ENCODE measurements at regions not wholly inside any gene's neighbourhood (a gene's known extent, or its start where the extent isn't known, plus 50 kb on each side); places are given as distances from the start of the nearest gene placed in this dataset.

DNA sequence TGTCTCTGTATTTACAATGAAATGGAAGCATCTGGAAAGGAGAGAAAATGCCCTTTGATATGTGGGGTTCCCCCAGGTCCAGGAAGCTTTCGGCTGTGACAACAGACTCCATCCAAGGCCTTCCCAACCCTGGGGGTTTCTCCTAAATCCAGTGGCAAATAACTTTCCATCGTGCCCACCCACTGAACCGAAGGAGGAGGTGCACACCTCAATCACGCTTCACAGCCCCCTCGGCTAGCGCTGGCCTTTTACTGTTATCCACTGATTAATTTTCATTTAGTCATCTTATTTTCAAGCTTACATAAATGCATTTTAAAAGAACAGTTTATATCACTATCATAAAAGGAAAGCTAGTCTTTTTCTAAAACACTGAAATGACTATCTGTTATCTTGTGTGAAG, 286.8 kb upstream of the ZMIZ1 start:
- no peak for DNase-seq (ENCODE audit: low read depth in 4 of 4, low spot score in 2 of 4)

GRCh38 chr10:78782441-78782840, 286.3 kb upstream of the ZMIZ1 start:
- DNase-seq (ENCODE audit: low read depth in 4 of 4, low spot score in 2 of 4): no peak

DNA sequence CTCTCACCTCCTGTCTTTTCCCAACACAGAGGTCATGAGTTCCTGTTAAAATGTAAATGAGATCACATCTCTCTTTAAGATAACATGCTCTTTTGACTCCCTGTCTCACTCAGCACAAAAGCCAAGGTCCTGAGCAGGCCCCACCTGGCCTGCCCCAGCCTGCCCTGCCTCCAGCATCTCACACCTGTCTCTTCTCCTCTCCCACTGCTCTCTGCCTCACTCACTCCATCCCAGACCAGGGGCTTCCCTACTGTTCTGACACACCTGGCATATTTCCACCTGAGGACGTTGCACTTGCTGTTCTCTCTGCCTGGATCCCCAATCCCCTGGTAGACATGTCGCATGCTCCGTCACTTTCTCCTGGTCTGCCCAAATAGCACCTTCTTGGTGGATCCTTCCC, 285.0 kb upstream of the ZMIZ1 start:
- DNase-seq (ENCODE audit: low read depth in 4 of 4, low spot score in 2 of 4): no peak

DNA sequence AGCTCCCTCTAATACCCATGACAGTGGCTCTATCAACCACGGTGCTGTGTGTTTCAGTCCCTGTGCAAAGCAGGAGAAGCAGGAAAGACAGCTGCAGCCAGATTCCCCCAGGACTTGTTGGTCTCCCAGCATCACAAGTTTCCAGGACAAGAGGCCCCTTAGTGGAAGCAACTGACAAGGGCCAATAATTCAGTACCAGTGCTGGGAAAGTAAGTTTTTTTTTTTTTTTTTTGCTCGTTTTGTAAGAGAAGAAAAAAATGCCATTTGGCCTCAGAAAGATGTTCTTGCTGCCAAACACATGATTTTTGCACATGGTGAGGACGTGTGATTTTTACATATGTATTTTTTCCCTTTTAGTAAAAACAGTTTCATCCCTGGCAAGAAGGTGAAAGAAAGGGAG, 284.2 kb upstream of the ZMIZ1 start:
- DNase-seq (ENCODE audit: low read depth in 4 of 4, low spot score in 2 of 4): no peak

GRCh38 chr10:78785066-78785465, 283.7 kb upstream of the ZMIZ1 start:
- DNase-seq (ENCODE audit: low read depth in 4 of 4, low spot score in 2 of 4): no peak

GRCh38 chr10:78785991-78786390, 282.8 kb upstream of the ZMIZ1 start:
- no peak for DNase-seq (ENCODE audit: low read depth in 4 of 4, low spot score in 2 of 4)

- no peak for DNase-seq (ENCODE audit: low read depth in 4 of 4, low spot score in 2 of 4)
These were observed 281.6 kb upstream of the ZMIZ1 start for GRCh38 chr10:78787125-78787524.

DNA sequence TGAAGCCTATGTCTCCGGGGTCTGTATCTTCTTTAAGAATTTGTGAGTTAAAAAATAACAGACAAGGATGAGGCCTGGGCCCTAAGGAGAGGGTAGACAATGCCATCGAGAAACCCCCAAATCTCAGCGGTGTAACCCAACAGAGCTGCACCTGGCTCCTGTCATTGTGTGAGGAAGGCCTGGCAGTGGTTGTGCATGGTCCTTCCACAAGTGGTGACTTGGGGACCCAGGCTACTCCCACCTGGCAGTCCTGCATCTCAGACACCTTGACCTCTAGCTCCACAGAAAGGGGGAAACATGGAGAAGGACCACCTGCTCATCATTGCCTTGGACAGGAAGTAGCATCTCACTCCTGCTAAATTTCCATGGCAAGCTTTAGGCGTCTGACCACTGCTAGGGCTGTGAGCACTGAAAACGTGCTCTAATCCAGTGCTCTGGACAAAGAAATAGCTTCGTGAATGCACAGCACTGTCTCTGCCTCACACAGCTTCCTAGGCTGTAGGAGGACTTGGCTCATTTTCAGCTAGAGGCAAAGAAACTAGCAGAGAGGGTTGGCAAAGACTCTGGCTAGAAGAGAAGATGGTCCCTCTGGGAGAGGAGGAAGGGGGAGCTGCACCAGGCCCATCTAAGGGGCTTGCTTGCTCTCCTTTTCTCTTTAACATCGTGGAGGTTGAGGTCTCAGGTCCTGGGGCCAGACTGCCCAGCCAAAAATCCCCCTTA, 273.9 kb upstream of the ZMIZ1 start:
- no peak for DNase-seq (ENCODE audit: low read depth in 4 of 4, low spot score in 2 of 4)

DNA sequence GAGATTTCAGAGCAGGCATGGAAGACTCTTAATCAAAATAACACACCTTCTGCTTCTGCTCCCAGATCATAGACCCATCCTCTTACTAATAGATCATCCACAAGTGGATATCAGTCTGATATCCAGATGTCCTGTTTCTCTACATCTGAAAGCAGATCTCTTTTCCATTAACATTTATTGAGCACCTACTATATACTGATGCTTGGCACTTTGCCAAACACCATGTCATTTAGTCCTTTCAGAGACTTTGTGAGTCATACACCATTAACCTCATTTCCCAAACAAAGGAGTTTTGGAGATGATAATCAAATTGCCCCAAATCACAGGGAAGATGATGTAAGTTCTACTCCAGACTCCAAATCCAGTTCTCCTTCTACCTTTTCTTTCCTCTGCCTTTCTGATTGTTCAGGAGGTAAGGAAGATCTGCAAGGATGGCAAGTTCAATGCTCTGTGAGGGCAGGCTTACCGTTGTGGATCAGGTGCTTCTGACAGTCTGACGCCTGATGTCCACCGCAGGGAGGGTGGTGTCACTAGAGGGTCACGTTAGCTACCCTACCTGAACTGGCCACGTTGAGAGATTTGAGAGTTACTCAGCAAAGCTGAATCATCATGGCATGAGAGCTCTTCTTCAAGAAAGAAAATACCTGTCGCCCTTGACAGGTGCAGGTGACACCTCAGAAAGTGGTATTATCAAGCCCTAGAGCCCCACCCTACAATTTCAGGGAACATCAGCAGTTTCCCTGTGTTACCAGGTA, 269.6 kb upstream of the ZMIZ1 start:
- no peak for DNase-seq (ENCODE audit: low read depth in 4 of 4, low spot score in 2 of 4)

- no peak for DNase-seq (ENCODE audit: low read depth in 4 of 4, low spot score in 2 of 4)
These were observed 268.8 kb upstream of the ZMIZ1 start for GRCh38 chr10:78800006-78800405.

DNA sequence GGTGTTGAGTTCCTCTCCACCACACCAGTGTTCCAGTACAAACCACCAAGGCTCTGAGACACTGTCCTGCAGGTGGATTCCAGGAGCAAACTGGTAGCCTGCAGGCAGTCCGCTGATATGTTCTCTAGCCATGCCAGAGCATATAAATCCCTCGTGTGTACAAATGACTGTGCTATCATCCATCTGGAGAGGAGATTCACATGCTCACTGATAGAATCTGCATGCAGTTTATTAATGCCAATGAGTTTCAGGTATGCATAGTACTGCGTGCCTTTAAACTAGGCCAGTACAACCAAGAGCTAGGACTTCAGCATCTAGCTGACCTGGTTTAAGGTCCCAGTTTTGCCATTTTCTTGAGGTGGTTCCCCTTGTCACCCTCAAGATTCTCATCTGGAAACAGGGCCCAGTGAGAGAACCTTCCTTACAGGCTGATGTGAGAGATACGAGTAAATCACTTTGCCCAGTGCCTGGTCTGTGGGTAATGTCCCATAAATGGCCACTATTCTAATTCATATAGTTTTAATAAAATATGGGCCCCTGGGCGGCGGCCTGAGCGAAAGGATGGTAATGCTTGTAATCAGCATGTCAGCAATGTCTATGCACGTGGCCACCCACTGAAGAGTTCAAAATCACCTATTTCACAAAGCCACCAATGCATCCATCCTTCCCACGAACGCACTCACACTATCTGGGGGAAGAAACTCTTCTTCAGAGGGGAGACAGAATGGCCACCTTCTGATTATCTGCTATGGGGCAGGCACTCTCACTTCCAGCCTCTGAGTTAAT, 268.0 kb upstream of the ZMIZ1 start:
- no peak for DNase-seq (ENCODE audit: low read depth in 4 of 4, low spot score in 2 of 4)

- DNase-seq (ENCODE audit: low read depth in 4 of 4, low spot score in 2 of 4): no peak
These were observed 266.3 kb upstream of the ZMIZ1 start for GRCh38 chr10:78802431-78802830.

GRCh38 chr10:78802866-78803265, 265.9 kb upstream of the ZMIZ1 start:
- no peak for DNase-seq (ENCODE audit: low read depth in 4 of 4, low spot score in 2 of 4)

- DNase-seq (ENCODE audit: low read depth in 4 of 4, low spot score in 2 of 4): no peak
These were observed 265.1 kb upstream of the ZMIZ1 start for GRCh38 chr10:78803710-78804109.

- no peak for DNase-seq (ENCODE audit: low read depth in 4 of 4, low spot score in 2 of 4)
These were observed 264.2 kb upstream of the ZMIZ1 start for GRCh38 chr10:78804411-78805032.

DNA sequence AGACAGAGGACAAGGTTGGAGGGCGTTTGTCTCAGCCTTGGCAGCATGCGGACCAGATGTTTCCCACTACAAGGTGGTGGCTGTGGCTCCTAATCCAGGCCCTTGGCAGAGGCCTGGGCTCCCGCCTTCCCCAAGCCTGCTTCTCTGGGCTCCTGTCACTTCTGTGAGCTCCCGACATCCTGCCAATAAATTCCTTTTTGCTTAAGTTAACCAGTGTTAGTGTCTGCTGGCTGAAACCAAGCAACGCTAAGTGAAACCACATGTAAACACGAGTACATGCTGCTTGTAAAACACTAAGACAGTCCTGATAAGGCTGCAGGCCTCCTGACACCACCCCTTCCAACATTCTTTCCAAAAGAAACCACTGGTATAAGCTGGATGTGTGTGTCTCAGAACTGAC, 263.6 kb upstream of the ZMIZ1 start:
- DNase-seq (ENCODE audit: low read depth in 4 of 4, low spot score in 2 of 4): peak; percentile 46 to 78 (median 64)

DNA sequence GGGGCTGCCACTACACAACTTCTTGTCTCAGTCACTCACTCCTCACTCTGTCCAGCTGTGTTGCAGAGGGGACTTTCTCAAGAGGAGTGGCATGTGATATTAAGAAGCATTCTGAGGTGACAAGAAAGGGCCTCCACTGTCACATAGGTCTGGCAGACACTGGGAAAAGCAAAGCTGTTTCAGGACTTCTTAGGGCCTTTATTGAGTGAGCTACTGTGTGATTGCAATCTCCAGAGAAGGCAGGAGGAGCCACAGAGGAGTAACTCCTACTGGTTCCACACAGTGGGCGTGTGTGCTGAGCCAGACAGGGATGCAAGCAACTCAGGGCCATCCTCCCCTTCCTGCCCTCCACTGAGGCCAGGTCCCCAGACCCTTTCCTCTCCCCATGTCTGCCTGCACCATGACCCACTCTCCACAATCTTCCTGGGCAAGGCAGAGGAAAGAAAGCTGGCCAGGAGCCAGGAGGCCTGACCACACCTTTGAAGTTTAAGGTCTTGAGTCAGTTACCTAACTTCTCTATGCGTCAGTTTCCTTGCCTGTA, 262.0 kb upstream of the ZMIZ1 start:
- DNase-seq (ENCODE audit: low read depth in 4 of 4, low spot score in 2 of 4): no peak

- DNase-seq (ENCODE audit: low read depth in 4 of 4, low spot score in 2 of 4): no peak
These were observed 261.1 kb upstream of the ZMIZ1 start for GRCh38 chr10:78807504-78808203.

DNA sequence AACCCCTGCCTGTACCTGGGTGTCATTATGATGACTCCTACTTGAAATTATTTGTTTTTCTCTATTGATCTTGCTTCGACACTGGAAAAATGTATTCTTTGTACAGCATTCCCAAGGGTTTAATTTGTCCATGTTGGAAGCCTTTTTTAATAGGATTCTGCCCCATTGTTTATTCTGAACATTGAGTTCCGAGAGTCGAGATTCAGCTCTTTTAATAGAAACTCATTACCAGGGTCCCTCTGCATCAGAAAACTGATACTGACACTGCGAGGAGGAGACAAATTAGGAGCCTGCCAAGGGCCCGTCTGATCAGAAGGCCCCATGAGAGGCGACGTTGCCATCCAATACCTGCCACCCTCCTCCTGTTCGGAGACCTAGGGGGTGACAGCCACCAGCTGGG, 260.5 kb upstream of the ZMIZ1 start:
- DNase-seq (ENCODE audit: low read depth in 4 of 4, low spot score in 2 of 4): no peak

- DNase-seq (ENCODE audit: low read depth in 4 of 4, low spot score in 2 of 4): no peak
These were observed 259.9 kb upstream of the ZMIZ1 start for GRCh38 chr10:78808736-78809367.
